GM19025 (cell line): ENCODE measurements at regions not wholly inside any gene's neighbourhood (a gene's known extent, or its start where the extent isn't known, plus 50 kb on each side); places are given as distances from the start of the nearest gene placed in this dataset.
"Not testable (repeated sequence)": the region's sequence is repeated elsewhere in the genome, so short reads cannot be mapped to it uniquely, and the experiment has no call there.

ENCODE experiments used
- ATAC-seq: cut with Tn5 transposase; IDR thresholded peaks from one replicate; pipeline ENCODE4 v1.9.1; 2021; ENCODE audit warnings: mild to moderate bottlenecking, low read depth, moderate library complexity; ENCODE audit not compliant: unreplicated experiment

DNA sequence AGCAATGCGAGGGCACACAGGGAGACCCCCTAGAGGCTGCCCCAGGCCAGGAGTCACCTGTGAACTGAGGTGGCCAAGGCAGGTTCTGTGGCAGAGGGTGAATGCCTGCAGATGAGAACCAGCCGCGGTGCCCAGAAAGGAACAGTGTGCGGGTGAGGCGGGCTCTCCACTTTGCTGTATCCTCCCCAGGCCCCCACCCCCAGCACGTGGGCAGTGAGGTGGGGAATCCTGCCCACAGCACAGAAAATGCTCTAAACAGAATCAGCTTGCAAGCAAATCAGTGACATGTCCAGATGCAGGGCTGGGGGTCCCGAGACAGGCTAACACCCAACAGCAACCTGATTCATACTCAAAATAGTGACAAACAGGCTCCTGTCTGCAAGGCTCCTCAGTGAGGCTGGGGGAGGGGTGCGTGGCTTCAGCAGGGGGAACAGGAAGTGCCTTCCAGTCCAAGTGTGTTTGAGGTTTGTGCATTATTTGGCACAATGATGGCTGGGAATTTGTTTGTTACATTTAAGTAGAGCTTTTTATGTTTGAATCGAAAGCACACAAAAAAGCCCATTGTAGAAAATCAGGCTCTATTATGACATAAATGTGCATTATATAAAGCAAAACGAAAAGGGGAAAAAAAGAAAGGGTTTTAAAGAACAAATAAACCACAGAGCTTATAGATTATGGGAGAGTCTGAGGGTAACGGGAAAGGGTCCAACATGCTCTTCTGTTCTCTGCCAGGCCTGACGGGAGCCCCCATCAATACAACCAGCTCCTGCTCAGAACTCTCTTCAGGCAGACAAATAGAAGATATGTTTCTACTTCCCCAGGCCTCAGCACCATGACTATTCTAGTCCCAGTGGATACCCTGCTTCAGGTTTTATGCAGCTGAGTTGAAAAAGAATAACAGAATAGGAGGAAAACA is 201.3 kb downstream of the HSD17B3 start:
- no peak for ATAC-seq

DNA sequence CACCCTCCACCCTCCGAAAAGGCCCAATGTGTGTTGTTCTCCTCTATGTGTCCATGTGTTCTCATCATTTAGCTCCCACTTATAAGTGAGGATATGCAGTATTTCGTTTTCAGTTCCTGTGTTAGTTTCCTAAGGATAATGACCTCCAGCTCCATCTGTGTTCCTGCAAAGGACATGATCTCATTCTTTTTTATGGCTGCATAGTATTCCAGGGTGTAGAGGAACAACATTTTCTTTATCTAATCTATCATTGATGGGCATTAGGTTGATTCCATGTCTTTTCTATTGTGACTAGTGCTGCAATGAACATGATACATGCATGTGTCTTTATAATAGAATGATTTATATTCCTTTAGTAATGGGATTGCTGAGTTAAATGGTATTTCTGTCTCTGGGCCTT is 211.3 kb downstream of the HSD17B3 start:
- ATAC-seq, result not testable (repeated sequence)

DNA sequence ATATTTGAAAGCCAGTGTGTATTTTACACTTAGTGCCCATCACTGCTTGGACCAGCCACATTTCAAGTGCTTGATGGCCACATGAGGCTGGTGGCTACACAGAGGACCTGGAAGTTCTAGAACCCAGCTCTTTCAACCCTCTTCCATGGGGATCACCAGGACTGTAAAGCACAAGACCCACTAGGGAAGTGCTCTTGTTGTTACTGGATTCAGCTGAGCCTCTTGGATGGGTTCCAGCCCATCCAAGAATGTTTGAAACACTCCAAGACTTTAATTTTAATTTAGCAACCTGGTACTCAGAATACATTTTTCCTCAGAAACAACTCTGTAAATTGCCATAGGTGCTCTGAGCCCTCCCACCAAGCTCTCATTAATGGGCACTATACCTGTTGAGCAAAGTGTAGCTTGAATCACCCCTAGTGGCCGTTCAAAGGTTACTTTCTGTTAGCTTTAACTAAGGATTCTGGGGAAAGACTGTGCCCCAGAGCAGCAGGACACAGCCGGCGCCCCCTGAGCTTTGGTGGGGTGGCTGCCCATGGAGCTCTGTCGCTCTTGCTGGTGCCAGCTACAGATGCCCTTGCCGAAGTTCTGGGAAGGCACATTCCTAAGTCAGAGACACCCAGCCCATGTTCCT is 212.4 kb downstream of the HSD17B3 start:
- no peak for ATAC-seq

DNA sequence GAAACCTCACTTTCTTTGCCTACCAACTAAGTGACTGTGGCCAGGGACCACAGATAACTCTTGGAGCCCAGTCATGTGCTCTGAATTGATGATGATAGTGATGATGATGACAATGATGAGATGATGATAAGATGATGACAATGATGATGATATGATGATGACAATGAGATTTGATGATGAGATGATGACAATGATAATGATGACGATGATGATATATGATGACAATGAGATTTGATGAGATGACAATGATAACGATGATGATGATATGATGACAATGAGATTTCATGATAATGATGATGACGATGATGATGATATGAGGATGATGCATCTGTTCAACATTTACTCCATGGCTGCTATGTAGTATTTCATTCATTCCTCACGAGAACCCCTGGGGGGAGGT is 213.0 kb downstream of the ERCC6L2 start:
- ATAC-seq, result no peak

DNA sequence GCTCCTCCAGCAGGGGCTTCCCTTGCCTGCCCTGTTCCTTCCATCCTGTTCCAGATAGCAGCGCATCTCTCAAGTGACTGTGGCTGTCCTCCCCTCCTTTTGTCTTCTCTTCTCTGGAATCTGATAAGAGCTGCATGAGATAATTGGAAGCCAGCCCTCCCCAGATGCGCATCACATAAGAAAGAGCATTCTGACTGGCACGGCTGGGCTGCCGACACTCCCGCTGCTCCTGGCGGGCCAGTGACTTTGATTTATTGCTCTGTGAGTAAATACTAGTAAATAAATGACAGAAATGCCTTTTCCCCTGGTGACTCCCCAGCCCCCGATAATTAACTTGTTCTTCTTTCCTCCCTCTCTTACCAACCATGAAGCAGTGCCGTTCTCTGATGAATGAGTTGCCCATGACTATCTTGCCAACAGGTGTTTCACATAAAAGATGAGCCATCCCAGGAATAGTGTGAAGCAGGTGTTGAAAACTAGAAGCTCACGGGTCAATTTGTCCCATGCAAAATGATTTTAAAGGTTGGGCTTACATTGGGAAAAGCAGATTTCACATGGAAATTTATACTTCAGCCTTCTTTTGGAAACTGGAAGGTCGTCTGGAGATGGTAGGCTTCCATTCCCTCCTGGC is 212.3 kb downstream of the ERCC6L2 start:
- ATAC-seq, result no peak

DNA sequence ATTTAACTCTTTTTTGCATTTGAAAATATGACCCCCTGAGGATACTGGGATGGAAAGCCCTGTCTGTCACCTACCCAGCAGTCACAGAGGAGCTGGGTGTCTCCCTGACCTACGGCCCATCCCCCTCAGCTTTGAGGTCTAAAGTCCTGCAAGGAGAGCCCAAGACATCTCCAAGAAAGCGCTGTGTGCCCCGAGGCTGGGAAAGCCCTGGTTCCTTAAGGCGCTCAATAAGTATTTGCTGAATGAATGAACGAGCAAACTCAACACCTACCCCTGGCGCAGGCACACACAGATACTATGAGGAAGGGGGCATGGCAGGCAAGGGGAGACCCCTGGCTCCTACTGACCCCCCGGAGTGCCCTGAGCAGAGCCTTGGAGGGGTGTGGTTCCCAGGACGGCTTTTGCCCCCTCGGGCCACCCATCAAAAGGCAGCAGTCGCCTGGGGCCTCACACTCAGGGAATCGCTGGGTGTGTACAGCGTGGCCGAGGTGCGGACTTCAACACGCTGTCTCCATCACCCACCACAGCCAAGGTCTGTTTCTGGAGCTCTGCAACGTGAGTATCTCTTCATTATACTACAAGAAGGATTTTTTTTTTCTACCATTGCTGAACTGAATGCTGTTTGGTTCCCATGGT is 211.6 kb downstream of the ERCC6L2 start:
- ATAC-seq, result no peak

DNA sequence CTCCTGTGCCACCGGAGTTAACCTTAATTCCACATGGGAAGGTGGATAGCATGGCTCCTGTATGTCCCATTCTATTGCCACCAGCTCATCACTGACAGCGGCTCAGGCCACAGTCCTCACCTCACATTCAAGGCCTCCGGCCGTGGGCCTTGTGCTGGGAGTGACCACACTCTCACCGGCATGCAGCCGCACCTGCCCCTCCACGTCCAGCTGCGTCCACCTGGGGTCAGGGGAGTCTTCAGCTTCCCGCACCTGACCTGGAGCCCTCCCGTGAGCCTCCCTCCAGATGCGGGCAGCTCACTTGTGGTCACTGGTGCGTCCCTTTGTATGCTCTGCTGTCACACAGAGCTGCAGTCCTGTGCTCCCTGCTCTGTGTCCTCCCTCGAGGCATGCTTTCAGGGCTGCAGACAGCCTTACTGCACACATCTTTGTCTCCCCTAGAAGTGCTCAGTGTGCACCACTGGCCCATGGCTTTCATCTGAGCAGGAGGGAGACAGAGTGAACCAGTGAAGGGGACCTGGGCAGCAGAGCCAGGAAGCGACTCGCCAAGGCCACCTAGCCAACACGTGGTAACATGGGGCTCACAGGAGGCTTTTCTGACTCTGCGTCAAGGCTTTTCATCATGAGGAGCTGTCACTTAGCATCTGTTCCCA is 210.1 kb downstream of the ERCC6L2 start:
- ATAC-seq, result no peak

DNA sequence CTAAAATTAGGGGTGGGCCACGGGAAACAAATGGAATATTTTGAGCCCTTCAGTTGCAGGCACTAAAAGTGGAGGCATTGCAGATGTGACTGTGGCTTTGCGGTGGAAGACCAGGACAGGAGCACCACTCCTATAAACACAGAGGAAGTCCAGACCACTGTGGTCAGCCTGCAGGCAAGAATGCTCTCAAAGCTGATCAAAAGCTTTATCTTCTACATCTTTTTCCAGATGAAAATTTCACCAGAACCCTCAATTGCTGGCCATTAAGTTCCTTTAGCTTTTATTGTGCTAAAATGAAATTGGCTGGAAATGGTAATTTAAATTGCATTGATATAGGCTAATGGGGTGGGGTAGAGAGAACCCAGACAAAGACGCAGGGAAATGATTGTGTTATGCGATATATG is 208.8 kb downstream of the ERCC6L2 start:
- ATAC-seq, result no peak

DNA sequence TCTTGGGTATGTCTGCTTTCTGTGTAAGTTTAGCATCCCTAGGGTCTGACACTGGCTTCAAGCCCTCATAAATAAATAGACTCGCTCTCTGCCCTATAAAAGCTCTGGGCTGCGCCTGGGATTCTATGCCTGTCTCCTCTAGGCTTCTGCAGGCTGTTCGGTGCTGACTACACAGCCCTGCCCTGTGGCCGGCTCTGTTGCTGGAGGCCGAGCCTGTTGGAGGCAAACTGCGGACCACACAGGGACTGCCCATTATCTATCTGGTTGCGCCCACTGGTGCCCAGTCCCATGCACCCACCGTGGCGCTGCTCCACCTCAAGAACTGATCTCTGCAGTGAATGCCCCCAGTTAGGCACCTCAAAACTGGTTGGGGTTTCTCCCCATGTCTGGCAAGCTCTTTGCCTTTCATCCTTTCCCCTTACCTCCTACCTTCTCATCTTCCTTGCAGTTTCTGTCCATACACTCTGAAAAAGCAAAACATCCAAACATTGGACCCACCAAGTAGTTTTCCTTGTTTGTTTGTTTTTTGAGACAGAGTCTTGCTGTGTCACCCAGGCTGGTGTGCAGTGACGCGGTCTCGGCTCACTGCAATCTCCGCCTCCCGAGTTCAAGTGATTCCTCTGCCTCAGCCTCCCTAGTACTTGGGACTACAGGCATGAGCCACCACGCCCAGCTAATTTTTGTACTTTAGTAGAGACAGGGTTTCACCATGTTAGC is 207.2 kb downstream of the ERCC6L2 start:
- ATAC-seq, result no peak

DNA sequence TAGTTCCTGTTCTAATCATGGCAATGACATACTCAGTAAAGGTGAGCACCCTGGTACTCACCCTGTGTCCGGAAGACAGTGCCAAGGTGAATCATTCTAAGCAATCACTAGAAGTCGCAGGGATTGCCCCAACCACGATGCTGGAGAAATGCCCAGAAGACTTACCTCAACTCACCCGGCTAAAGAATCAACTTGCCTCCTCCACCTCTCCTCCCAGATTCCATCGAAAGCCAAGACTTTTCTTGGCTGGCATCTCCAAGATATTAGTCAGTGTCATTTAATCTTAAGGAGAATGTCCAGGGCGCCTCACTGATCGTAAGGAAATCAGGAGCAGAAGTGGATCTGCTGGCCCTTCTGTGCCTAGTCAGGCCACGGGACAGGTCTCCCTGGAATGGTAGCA is 204.9 kb downstream of the ERCC6L2 start:
- no peak for ATAC-seq

DNA sequence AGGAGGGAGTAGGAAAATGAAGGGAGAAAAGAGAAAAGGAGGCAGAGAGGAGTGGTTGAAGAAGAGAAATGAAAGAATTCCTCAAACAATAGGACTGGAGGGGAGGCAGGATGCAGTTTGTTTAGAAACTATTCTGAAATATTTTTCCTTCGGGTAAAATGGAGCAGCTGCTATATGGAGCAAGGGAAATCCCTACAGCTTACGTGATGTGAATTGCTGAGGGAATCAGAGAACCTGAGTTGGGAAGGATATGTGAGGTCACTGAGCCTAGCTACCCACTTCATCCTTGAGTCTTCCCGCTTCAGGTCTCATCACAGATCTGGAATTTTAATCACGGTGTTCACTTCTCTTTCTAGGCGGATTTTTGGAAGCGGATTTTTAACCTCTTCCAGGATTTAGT is 204.3 kb downstream of the ERCC6L2 start:
- no peak for ATAC-seq

DNA sequence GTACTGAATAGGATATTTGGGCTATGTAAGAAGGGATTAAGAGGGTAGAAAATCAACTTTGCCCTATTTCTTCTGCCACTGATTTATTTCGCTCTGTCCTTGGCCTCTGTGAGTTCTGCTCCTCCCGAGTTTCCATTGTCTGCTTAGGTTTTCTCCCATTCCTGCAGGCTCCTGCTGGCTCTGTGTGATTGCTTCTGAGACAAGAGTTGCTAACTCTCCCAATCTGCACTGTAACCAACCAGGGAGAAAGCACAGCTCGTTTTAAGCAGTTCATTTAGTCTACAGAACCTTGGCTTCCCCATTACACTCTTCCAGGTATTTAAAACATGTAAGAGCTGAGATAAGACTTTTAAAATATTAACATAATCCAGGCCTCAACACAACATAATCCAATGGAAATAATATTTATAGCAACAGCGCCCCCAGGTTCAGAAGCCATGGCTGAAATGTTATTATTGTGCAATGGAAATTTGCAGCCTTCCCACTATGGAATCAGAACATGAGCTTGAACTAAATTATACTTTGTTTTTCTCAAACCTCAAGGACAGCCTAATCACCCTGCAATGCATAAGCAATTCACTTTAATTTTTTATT is 203.5 kb downstream of the ERCC6L2 start:
- ATAC-seq, result no peak

DNA sequence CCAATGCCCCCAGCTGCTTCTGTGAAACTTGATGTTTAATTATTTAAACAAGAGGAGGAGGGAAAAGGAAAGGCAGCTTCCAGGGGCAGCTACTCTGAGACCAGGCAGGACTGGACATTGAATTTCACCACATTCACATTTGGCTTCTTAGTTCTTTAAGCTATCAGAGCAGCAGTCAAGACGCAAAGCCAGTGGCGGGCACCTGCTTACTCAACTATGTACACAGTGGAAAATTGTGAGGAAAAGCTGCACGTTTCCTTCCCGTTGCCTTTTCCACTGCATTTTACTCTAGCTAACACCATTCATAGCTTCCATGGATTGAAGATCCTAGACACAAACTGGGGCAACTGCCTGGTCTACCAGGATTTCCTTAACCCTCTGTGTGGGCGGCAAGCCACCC is 200.3 kb downstream of the ERCC6L2 start:
- ATAC-seq, result no peak

DNA sequence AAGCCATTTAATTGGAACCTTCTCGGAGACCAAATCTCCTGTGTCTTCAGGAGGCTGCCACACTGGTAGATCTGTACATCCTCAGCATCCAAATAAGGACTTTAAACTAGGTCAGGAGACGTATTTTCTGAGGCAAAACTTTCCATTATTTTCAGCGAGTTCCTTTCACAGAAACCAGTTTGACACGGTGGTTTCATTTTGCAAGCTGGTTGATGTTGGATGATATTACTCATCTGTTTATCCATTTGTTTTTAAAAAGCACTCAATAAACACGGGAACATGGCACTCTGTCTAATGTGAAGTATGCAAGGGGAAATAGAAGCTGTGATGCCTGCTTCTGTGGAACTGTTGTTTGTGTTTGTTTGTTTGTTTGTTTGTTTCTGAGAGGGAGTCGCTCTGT is 199.6 kb downstream of the ERCC6L2 start:
- ATAC-seq, result no peak

DNA sequence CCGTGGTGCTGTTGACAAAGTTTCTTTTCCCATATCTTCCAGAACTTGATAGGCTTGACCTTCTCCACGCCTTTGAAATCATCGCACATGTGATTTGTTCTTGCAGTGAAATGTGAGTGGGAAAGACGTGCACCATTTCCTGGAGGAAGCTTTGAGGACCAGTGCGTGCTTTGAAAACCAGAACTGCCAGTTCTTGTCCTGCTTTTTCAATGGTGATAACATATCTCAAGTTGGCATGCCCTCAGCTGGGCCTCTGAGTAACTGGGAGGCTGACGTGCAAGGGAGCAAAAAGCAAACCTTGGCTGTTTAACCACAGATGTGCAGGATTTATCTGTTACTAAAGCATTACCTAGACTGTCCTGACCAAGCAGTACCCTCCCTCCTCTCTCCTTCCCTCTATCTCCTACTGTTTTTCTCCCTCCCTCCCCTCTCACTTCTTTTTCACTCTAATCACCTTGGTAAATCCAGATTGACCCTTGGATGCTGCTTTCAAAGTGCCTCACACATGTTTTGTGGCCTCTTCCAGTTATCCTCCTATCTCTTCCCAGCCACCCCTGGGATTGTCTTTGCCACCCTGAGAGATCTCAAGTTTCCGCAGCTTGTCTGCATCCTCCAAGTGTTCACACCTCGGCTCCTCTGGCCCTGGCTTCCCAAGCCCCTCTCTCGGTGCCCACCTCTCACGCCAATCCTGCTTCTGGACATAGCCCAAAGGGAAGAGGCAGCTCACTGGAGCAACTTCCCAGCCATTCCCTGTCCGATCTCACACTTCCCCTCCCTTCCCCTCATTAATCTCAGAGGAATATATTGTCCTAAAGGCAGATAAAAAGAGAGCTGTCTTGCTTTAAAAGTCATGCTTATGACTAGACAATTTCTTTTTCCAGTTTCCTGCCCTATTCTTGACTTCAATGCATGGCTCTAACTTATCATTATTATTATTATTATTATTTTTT is 198.3 kb downstream of the ERCC6L2 start:
- ATAC-seq, result no peak

DNA sequence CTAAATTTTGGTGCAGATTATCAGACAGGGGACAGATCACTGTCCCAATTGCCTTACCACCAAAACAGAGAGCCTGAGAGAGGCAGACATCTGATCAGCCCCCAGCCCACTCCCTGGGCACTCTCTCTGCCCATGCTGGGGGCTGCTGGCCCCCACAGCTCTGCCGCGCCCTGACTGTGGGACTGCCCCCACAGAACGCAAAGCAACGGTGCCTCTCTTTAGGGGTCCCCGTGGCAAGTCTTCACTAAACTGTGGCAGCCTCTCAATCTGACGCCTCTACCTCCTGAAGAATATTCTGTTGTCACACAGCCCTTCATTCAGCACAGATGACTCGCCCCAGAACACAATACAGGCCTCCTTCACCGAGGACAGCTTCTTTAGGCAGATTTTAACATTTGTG is 197.4 kb downstream of the ERCC6L2 start:
- no peak for ATAC-seq

DNA sequence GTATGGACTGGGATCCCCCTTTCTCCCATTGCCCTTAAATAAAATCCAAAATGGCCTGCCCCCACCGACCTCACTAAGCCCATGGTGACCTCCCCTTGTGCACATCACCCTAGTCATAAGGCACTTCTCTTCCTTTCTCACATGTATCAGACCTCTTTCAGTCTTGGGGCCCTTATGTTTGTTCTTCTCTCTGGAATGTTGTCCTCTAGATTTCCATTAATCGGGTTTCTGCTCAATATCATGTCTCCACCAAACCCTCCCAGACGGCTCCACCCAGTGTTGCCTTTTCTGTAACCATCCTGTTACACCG is 196.3 kb downstream of the ERCC6L2 start:
- ATAC-seq, result no peak

DNA sequence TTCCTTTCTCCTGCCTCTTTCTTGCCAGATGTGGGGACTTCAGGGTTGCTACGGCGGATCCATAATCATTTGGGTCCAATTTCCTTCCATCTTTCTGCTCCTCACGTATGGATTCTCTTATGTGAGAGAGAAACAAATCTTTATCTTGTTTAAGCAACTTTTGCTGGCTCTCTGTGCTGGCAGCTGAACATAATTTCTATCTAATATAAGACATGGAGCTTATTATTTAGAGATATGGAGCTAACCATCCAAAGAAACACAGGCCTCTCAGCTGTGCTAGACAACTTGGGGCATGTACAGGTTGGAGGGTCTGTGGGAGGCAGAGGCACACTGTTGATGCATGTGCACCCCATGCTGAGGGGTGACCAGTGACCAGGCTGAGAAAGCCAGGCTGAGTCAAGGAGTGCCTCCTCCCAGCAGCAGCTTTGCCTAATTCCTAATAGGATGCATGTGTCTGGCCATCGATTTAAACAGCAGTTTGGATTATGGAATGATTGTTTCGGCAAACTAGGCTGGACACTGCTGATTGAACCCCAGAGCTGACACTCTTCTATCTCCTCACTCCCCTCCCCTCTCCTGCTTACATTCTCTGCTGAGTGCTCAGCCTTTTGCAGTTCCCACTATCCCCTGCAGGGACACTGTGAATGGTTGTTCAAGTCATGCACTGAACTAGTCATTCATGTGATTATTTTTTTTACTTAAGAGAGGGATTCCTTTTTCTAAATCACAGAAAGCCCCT is 195.8 kb downstream of the ERCC6L2 start:
- ATAC-seq, result no peak
